ENCODE measurements at regions not wholly inside any gene's neighbourhood (a gene's known extent, or its start where the extent isn't known, plus 50 kb on each side); places are given as distances from the start of the nearest gene placed in this dataset.

DNA sequence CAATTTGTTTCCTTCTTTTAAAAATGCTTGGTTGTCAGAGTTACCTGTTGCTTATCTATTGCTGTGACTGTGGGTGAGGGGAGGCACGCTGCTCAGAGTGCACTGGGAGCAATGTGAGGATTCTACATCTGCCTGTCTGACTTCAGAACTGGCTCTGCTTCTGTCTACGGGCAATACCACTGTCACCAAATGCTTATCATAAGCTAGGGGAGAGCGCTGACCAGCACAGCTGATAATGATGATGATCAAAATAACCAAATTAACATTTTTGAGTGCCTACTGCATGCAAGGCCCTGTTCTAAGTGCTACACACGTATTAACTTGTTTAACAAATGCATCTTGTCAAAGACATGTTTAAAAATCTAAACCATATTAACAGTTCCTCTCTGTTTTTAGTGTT, 79.2 kb upstream of the TPRG1 start:
- TF ChIP-seq, protein P1, sequence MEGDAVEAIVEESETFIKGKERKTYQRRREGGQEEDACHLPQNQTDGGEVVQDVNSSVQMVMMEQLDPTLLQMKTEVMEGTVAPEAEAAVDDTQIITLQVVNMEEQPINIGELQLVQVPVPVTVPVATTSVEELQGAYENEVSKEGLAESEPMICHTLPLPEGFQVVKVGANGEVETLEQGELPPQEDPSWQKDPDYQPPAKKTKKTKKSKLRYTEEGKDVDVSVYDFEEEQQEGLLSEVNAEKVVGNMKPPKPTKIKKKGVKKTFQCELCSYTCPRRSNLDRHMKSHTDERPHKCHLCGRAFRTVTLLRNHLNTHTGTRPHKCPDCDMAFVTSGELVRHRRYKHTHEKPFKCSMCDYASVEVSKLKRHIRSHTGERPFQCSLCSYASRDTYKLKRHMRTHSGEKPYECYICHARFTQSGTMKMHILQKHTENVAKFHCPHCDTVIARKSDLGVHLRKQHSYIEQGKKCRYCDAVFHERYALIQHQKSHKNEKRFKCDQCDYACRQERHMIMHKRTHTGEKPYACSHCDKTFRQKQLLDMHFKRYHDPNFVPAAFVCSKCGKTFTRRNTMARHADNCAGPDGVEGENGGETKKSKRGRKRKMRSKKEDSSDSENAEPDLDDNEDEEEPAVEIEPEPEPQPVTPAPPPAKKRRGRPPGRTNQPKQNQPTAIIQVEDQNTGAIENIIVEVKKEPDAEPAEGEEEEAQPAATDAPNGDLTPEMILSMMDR (IDR thresholded peaks at IDR 0.05) = no peak
- no peak for TF ChIP-seq POLR2A (IDR thresholded peaks at IDR 0.05; ENCODE audit: low read depth)
- TF ChIP-seq EP300 (IDR thresholded peaks at IDR 0.05) = no peak
- TF ChIP-seq POLR2AphosphoS5 (IDR thresholded peaks at IDR 0.05) = no peak

All from esophagus muscularis mucosa (tissue), 4 donors.